ENCODE measurements at regions not wholly inside any gene's neighbourhood (a gene's known extent, or its start where the extent isn't known, plus 50 kb on each side); places are given as distances from the start of the nearest gene placed in this dataset.

- FAIRE-seq, result no peak
- WGBS (ENCODE audit: missing lambda C conversion rate), result 77% methylated on average over 2 of the region's 2 CpGs
- ATAC-seq, result no peak
- H3K4me3 ChIP-seq, result no peak overlapping the region
- no peak overlapping the region for H3K27ac ChIP-seq
- no peak for DNase-seq (ENCODE audit: low read depth in 1 of 2, low spot score in 1 of 2)
- no peaks in the 10 kb centered on the region for H3K4me1 ChIP-seq
- ChIA-PET CTCF (interaction anchor here (0.6 kb wide), 1 partner anchor 44 kb away, joined by 3 read pairs; no protein-coding TSS in a partner anchor), POLR2A (no interaction called here)
- no peak for TF ChIP-seq ELK1 (IDR thresholded peaks at IDR 0.05; ENCODE audit: low read depth, low read length)
- TF ChIP-seq USF2 (IDR thresholded peaks at IDR 0.05), result no peak
- H3K4me2 ChIP-seq, result no peak overlapping the region
- H3K9me3 ChIP-seq, result no peaks in the 10 kb centered on the region
Observed at GRCh38 chr6:105739764-105740163, 336.9 kb upstream of the PREP start.

GRCh38 chr6:105733556-105734162 is 330.8 kb upstream of the PREP start:
- peak; percentile 38 to 46; a peak in 3 of 5 replicates for TF ChIP-seq RAD21 (conservative IDR thresholded peaks at IDR 0.05 in 1 of 2, IDR thresholded peaks at IDR 0.05 in 1 of 2)
- no peak for TF ChIP-seq KDM1A (IDR thresholded peaks at IDR 0.05; ENCODE audit: low read depth)
- peak; percentile 22; the same call in 1 of the 3 replicates for TF ChIP-seq SMC3 (IDR thresholded peaks at IDR 0.05)
- TF ChIP-seq CTCF (IDR thresholded peaks at IDR 0.05), result peak; percentile 29; the same call in 2 of the 3 replicates
- TF ChIP-seq RFX5 (IDR thresholded peaks at IDR 0.05), result no peak
- Histone ChIP-seq H3K4me1 (no peaks in the 10 kb centered on the region), H3K27ac (no peak overlapping the region), H3K4me3 (no peak overlapping the region), H3K4me2 (no peak overlapping the region), H3K9me3 (no peaks in the 10 kb centered on the region)
- ATAC-seq (no peak), DNase-seq (ENCODE audit: low read depth in 1 of 2, low spot score in 1 of 2) (peak in 1 of 2 experiments; percentile 18), FAIRE-seq (no peak)
- WGBS (ENCODE audit: missing lambda C conversion rate), result 62% methylated on average over 4 of the region's 4 CpGs
- ChIA-PET POLR2A (no interaction called here), CTCF (no interaction called here)

- no peak overlapping the region for H3K4me2 ChIP-seq
- peak overlapping the region in 1 of 2 experiments; percentile 28; a peak in 1 of 6 replicates for H3K27ac ChIP-seq
- H3K4me1 ChIP-seq, result no peaks in the 10 kb centered on the region
- CTCF ChIA-PET, result no interaction called here
- DNase-seq (ENCODE audit: low read depth in 1 of 2, low spot score in 1 of 2) (no peak), FAIRE-seq (no peak), ATAC-seq (no peak)
- TF ChIP-seq JUNB (IDR thresholded peaks at IDR 0.05), result no peak
- no peak for TF ChIP-seq HOXA7 (CRISPR knock-in tag; IDR thresholded peaks at IDR 0.05)
- no peak for TF ChIP-seq ZC3H11A (IDR thresholded peaks at IDR 0.05)
- TF ChIP-seq ELK1 (IDR thresholded peaks at IDR 0.05; ENCODE audit: low read depth, low read length), result no peak
- TF ChIP-seq KDM5A (IDR thresholded peaks at IDR 0.05), result no peak
- no peak for TF ChIP-seq HOXB13 (CRISPR knock-in tag; IDR thresholded peaks at IDR 0.05; ENCODE audit: low read depth)
- TF ChIP-seq E2F6 (IDR thresholded peaks at IDR 0.05; ENCODE audit: borderline replicate concordance, low read depth), result no peak
- no peak for TF ChIP-seq HES2 (IDR thresholded peaks at IDR 0.05)
- no peak for TF ChIP-seq MAX (IDR thresholded peaks at IDR 0.05)
- no peak for TF ChIP-seq HOXB5 (CRISPR knock-in tag; IDR thresholded peaks at IDR 0.05)
- no peak for TF ChIP-seq NPAS2 (CRISPR knock-in tag; IDR thresholded peaks at IDR 0.05; ENCODE audit: borderline replicate concordance)
- H3K4me3 ChIP-seq, result no peak overlapping the region
- POLR2A ChIA-PET, result no interaction called here
- H3K9me3 ChIP-seq, result no peaks in the 10 kb centered on the region
- WGBS (ENCODE audit: missing lambda C conversion rate), result 83% methylated on average over 1 of the region's 1 CpG
Observed at GRCh38 chr6:105728995-105729394, 326.1 kb upstream of the PREP start.
